Esophagus muscularis mucosa (tissue), 4 donors: ENCODE measurements at regions not wholly inside any gene's neighbourhood (a gene's known extent, or its start where the extent isn't known, plus 50 kb on each side); places are given as distances from the start of the nearest gene placed in this dataset.
A peak's percentile ranks its signal among the peaks of the same experiment; 100 is the strongest.

Source experiments
- DNase-seq: peaks from one replicate; pipeline ENCODE4 v3.0.0-alpha.2; 2017; ENCODE audit errors: extremely low spot score
- H3K27ac ChIP-seq, 4 donors: fragments of 200-600 bp; sonication (generic); replicated peaks in 1 of 4; 1 replicate in 3 of 4; 2 replicates in 1 of 4; pipeline ENCODE4 v1.5.1; 2016 to 2019; ENCODE audit warnings: mild to moderate bottlenecking in 1 of 4
- H3K27me3 ChIP-seq, 4 donors: fragments of 200-600 bp; sonication (generic); one replicate each; pipeline versions ENCODE4 v1.5.1 to v1.6.0; 2016 to 2019
- H3K36me3 ChIP-seq, 4 donors: fragments of 200-600 bp; sonication (generic); one replicate each; pipeline ENCODE4 v1.5.1; 2016 to 2019
- H3K4me1 ChIP-seq, 4 donors: fragments of 200-600 bp; sonication (generic); one replicate each; pipeline ENCODE4 v1.5.1; 2016 to 2019
- H3K4me3 ChIP-seq, 4 donors: fragments of 200-600 bp; sonication (generic); 1 replicate in 2 of 4; 2 replicates in 2 of 4; pipeline ENCODE4 v1.5.1; 2016 to 2019; ENCODE audit warnings: mild to moderate bottlenecking in 4 of 4, moderate library complexity in 1 of 4
- H3K9me3 ChIP-seq, 4 donors: fragments of 200-600 bp; sonication (generic); 1 replicate in 3 of 4; 2 replicates in 1 of 4; pipeline ENCODE4 v1.5.1; 2016 to 2019
- EP300 ChIP-seq: sonication (generic); formaldehyde crosslinking; IDR thresholded peaks from one replicate; pipeline ENCODE4 v1.6.1; 2017; ENCODE audit warnings: antibody characterized with exemption
- POLR2A ChIP-seq: fragments of 450-650 bp; IDR thresholded peaks from one replicate; pipeline ENCODE4 v1.6.1; 2017; ENCODE audit warnings: antibody characterized with exemption, moderate library complexity, mild to moderate bottlenecking, low read depth
- POLR2AphosphoS5 ChIP-seq, 2 donors: sonication (generic); formaldehyde crosslinking; IDR thresholded peaks; one replicate each; pipeline ENCODE4 v1.6.1; 2017; ENCODE audit warnings: antibody characterized with exemption in 2 of 2
- WGBS: methylation state at CpG from one replicate; pipeline ENCODE4 v1.1.5; 2018; 5-methylcytosine and 5-hydroxymethylcytosine counted together
- intact Hi-C: fragments of 100-400 bp; cut with DNase I; formaldehyde crosslinking; loops from one replicate; pipeline ENCODE4 v1.15.1; 2023
- TF ChIP-seq, protein P1 (sequence below), 3 experiments: fragments of 200-600 bp in 2 of 3; fragments of 450-650 bp in 1 of 3; sonication (generic) in 2 of 3; IDR thresholded peaks; one replicate each; pipeline ENCODE4 v1.5.1; 2017 to 2019; ENCODE audit warnings: antibody characterized with exemption in 3 of 3, mild to moderate bottlenecking in 2 of 3, moderate library complexity in 1 of 3

DNA sequence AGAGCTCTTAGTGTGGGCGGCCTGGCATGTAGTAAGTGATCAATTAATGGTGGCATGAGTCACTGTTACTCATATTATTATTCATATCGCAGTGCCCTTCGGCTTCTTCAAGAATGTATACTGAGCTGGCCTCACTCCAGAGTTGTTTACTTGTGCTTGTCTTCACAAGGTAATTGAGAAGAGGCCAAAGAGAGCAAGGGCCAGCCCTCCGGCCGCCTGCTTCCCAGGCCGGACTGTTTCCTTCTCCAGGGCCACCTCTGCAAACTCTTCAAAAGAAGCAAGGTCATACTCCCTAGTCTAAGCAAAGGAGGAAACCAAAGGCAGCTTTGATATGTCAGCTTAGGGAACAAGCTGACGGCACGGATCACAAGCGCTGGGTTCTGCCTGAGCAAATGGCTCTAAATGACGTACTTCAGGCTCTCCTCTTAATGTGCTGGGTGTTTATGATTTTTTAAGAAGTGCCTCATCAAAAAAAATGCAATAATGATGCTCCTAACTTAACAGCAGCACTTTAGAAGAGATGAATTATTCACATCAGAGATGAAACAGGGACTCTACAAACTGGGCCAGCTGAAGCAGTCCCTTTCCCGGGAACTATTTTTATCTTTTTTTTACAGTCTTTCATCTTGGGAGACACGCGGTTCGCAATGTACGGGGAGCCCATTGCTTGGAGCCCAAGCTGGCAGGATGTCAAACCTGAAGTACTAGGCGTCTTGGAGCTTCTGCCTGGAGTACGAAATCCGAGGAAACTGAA, 65.6 kb upstream of the DLK1 start:
- no peak overlapping the region for H3K27ac ChIP-seq
- peaks cover 0 to 34% (median 16%) of the 10 kb centered on the region in 4 donors for H3K4me1 ChIP-seq
- no peaks in the 10 kb centered on the region for H3K9me3 ChIP-seq
- TF ChIP-seq POLR2A (no peak), EP300 (no peak), POLR2AphosphoS5 (IDR thresholded peaks at IDR 0.05) (peak in 1 of 2 donors; percentile 35)
- H3K4me3 ChIP-seq, result no peak overlapping the region
- DNase-seq, result no peak
- H3K27me3 ChIP-seq, result peaks cover 0 to 32% (median 1%) of the 10 kb centered on the region in 4 donors
- no peaks in the 10 kb centered on the region for H3K36me3 ChIP-seq
- intact Hi-C loops, result loop anchor here (5.0 kb wide), 1 partner anchor 966 kb away; no protein-coding TSS in a partner anchor
- WGBS, result 69% methylated on average over 18 of the region's 18 CpGs

DNA sequence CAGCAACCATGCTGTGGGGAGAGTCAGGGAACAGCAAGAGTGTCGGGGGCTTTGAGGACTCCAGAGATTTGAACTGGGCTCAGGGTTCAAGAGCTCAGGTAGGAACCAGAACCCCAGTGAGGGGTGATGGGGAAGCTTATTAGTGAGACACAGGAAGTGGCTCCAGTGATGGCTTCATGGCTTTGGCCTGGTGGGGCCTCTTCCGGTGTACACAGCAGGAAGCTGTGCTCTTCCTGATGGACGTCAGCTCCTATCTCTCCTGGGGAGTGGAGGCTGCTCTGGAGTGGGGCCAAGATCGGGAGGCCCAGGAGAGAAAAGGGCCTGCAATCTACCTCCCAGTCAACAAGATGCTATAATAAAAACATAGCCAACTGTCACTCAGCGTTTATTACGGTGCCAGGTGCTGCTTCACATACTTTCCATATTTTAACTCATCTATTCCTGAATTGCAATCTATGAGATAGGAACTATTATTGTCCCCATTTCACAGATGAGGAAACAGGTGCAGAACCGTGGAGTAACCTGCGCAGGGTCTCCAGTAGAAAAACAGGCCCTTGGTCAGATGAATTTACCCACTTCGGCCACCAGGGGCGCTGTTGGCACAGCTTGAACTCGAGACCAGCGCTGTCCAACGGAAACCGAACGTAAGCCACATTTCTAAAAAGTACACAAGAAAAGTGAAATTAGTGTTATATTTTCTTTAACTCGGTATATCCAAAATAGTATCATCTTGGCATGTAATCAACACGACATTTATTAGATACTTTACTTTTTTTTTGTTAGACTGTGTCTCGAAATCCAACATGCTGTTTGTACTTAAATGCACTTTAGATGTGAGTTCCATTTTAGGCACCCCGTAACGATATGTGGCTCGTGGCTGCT, 63.6 kb upstream of the DLK1 start:
- TF ChIP-seq, protein P1, sequence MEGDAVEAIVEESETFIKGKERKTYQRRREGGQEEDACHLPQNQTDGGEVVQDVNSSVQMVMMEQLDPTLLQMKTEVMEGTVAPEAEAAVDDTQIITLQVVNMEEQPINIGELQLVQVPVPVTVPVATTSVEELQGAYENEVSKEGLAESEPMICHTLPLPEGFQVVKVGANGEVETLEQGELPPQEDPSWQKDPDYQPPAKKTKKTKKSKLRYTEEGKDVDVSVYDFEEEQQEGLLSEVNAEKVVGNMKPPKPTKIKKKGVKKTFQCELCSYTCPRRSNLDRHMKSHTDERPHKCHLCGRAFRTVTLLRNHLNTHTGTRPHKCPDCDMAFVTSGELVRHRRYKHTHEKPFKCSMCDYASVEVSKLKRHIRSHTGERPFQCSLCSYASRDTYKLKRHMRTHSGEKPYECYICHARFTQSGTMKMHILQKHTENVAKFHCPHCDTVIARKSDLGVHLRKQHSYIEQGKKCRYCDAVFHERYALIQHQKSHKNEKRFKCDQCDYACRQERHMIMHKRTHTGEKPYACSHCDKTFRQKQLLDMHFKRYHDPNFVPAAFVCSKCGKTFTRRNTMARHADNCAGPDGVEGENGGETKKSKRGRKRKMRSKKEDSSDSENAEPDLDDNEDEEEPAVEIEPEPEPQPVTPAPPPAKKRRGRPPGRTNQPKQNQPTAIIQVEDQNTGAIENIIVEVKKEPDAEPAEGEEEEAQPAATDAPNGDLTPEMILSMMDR (IDR thresholded peaks at IDR 0.05), result peak; percentile 76 to 93 (median 77)
- no peak for TF ChIP-seq EP300
- no peak for TF ChIP-seq POLR2AphosphoS5 (IDR thresholded peaks at IDR 0.05)
- TF ChIP-seq POLR2A, result no peak
- no peaks in the 10 kb centered on the region for H3K36me3 ChIP-seq
- DNase-seq, result no peak
- no peak overlapping the region for H3K27ac ChIP-seq
- peaks cover 0 to 34% (median 16%) of the 10 kb centered on the region in 4 donors for H3K4me1 ChIP-seq
- WGBS, result 32% methylated on average over 21 of the region's 21 CpGs
- intact Hi-C loops, result loop anchor here (5.0 kb wide), 1 partner anchor 964 kb away; no protein-coding TSS in a partner anchor
- H3K9me3 ChIP-seq, result no peaks in the 10 kb centered on the region
- peaks cover 0 to 45% (median 2%) of the 10 kb centered on the region in 4 donors for H3K27me3 ChIP-seq
- H3K4me3 ChIP-seq, result no peak overlapping the region

DNA sequence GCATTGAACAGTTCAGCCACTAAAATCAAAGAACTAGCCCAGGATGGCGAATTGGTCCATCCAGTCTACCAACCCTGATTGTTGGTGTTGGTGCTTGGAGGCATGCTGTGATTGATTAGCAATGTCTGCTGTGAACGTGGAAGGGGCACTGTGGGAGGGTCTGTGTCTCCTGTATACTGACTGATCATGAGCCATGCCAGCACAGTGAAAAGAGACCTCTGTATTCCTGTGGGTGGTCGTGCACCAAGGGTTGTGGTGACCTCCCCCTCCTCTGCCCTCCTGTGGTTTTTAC, 63.0 kb upstream of the DLK1 start:
- TF ChIP-seq POLR2A, result no peak
- TF ChIP-seq, protein P1 (IDR thresholded peaks at IDR 0.05), result no peak
- no peak for TF ChIP-seq POLR2AphosphoS5 (IDR thresholded peaks at IDR 0.05)
- no peak for TF ChIP-seq EP300
- intact Hi-C loops, result loop anchor here (5.0 kb wide), 1 partner anchor 964 kb away; no protein-coding TSS in a partner anchor
- no peak overlapping the region for H3K27ac ChIP-seq

DNA sequence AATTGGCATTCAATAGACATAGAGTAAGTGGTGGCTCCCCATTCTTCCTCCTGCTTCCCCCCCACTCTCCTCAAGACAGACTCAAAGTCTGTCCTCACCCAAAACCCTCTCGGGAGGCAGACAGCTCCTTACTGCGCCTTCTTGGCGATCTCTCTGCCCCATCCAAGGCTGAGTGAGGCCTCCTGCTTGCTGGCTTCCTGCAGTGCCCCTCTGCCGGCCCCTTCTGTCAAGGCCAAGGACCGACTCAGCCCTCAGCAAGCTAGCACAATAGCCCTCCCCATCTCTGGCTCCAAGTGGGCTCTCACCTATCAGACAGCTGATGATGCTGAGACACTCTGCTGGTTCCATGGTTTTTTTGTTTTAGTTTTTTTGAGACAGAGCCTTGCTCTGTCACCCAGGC, 62.5 kb upstream of the DLK1 start:
- intact Hi-C loops, result loop anchor here (5.0 kb wide), 1 partner anchor 963 kb away; no protein-coding TSS in a partner anchor
- TF ChIP-seq EP300 (no peak), POLR2AphosphoS5 (IDR thresholded peaks at IDR 0.05) (no peak), POLR2A (no peak)
- TF ChIP-seq, protein P1 (IDR thresholded peaks at IDR 0.05), result no peak
- Histone ChIP-seq H3K9me3 (no peaks in the 10 kb centered on the region), H3K27me3 (peaks cover 0 to 56% (median 2%) of the 10 kb centered on the region in 4 donors), H3K27ac (no peak overlapping the region), H3K36me3 (no peaks in the 10 kb centered on the region), H3K4me1 (peaks cover 0 to 34% (median 16%) of the 10 kb centered on the region in 4 donors), H3K4me3 (no peak overlapping the region)
- no peak for DNase-seq
- WGBS, result 77% methylated on average over 5 of the region's 5 CpGs

More for the DNA sequence above, 63.0 kb upstream of the DLK1 start:
- no peaks in the 10 kb centered on the region for H3K9me3 ChIP-seq
- peaks cover 0 to 34% (median 16%) of the 10 kb centered on the region in 4 donors for H3K4me1 ChIP-seq
- H3K4me3 ChIP-seq, result no peak overlapping the region
- no peak for DNase-seq
- peaks cover 0 to 51% (median 2%) of the 10 kb centered on the region in 4 donors for H3K27me3 ChIP-seq
- 92% methylated on average over 3 of the region's 3 CpGs for WGBS
- no peaks in the 10 kb centered on the region for H3K36me3 ChIP-seq
